Neural cell (in vitro differentiated cells): ENCODE measurements at regions not wholly inside any gene's neighbourhood (a gene's known extent, or its start where the extent isn't known, plus 50 kb on each side); places are given as distances from the start of the nearest gene placed in this dataset.

Experiments used
- H2AFZ ChIP-seq: fragments of 200-600, 300-800 bp; sonication (generic), shearing (Covaris generic); 2 replicates; pipeline ENCODE4 v1.6.0; 2014; ENCODE audit warnings: low read depth, mild to moderate bottlenecking, antibody characterized with exemption, low read length, moderate library complexity
- H3F3A ChIP-seq: fragments of 200-600 bp; shearing (Covaris generic); 2 replicates; pipeline ENCODE4 v1.6.1; 2016; ENCODE audit warnings: mild to moderate bottlenecking, moderate library complexity, mixed read lengths, antibody characterized with exemption, low read length; ENCODE audit not compliant: insufficient read depth, poor library complexity, severe bottlenecking
- H3K27ac ChIP-seq: fragments of 200-600, 300-800 bp; sonication (generic), shearing (Covaris generic); 2 replicates; pipeline ENCODE4 v1.5.1; 2014; ENCODE audit warnings: mild to moderate bottlenecking, low read length, moderate library complexity
- H3K27me3 ChIP-seq: fragments of 300-800, 200-600 bp; sonication (generic), shearing (Covaris generic); 2 replicates; pipeline ENCODE4 v1.6.0; 2014; ENCODE audit warnings: mild to moderate bottlenecking, low read depth, low read length, moderate library complexity; ENCODE audit not compliant: insufficient read depth
- H3K36me3 ChIP-seq: fragments of 300-800, 200-600 bp; sonication (generic), shearing (Covaris generic); 2 replicates; pipeline ENCODE4 v1.5.1; 2014; ENCODE audit warnings: mild to moderate bottlenecking, antibody characterized with exemption, low read length, moderate library complexity; ENCODE audit not compliant: insufficient read depth
- H3K4me2 ChIP-seq: fragments of 300-800, 200-600 bp; sonication (generic), shearing (Covaris generic); 2 replicates; pipeline ENCODE4 v1.6.0; 2014; ENCODE audit warnings: mild to moderate bottlenecking, low read length
- H3K4me3 ChIP-seq: fragments of 300-800, 200-600 bp; sonication (generic), shearing (Covaris generic); 2 replicates; pipeline ENCODE4 v1.5.1; 2014; ENCODE audit warnings: mild to moderate bottlenecking, low read length, moderate library complexity
- H3K79me2 ChIP-seq: fragments of 200-600 bp; shearing (Covaris generic); replicated peaks from 2 replicates; pipeline ENCODE4 v1.6.0; 2014; ENCODE audit warnings: mild to moderate bottlenecking, low read length, moderate library complexity; ENCODE audit not compliant: insufficient read depth
- H3K9ac ChIP-seq: fragments of 300-800, 200-600 bp; sonication (generic), shearing (Covaris generic); 2 replicates; pipeline ENCODE4 v1.6.1; 2016; ENCODE audit warnings: mild to moderate bottlenecking, low read length, mixed read lengths
- H3K9me2 ChIP-seq: fragments of 200-600 bp; shearing (Covaris generic); 2 replicates; pipeline ENCODE4 v1.6.1; 2016; ENCODE audit warnings: mild to moderate bottlenecking, low read length, mixed read lengths; ENCODE audit not compliant: insufficient read depth
- H3K9me3 ChIP-seq: fragments of 200-600, 300-800 bp; sonication (generic), shearing (Covaris generic); 2 replicates; pipeline ENCODE4 v1.6.1; 2016; ENCODE audit warnings: mild to moderate bottlenecking, mixed run types, low read length, moderate library complexity, mixed read lengths
- H4K20me1 ChIP-seq: fragments of 200-600 bp; shearing (Covaris generic); 2 replicates; pipeline ENCODE4 v1.6.1; 2016; ENCODE audit warnings: mild to moderate bottlenecking, mixed run types; ENCODE audit not compliant: insufficient read depth
- EP300 ChIP-seq: fragments of 450-650 bp; conservative IDR thresholded peaks from 2 replicates; pipeline ENCODE4 v1.6.1; 2014; ENCODE audit warnings: antibody characterized with exemption, mild to moderate bottlenecking, moderate library complexity; ENCODE audit not compliant: poor library complexity, severe bottlenecking
- EZH2 ChIP-seq: fragments of 200-600, 300-800 bp; shearing (Covaris generic), sonication (generic); IDR thresholded peaks from 2 replicates; pipeline ENCODE4 v1.6.1; 2014; ENCODE audit warnings: antibody characterized with exemption, low read length, borderline replicate concordance, mild to moderate bottlenecking; ENCODE audit not compliant: insufficient read depth, poor library complexity, severe bottlenecking
- MXI1 ChIP-seq: fragments of 450-650 bp; conservative IDR thresholded peaks from 2 replicates; pipeline ENCODE4 v1.6.1; 2014; ENCODE audit warnings: antibody characterized with exemption, mild to moderate bottlenecking; ENCODE audit not compliant: poor library complexity, severe bottlenecking
- POLR2AphosphoS5 ChIP-seq: IDR thresholded peaks from 2 replicates; pipeline ENCODE4 v1.6.1; 2012
- RAD21 ChIP-seq: fragments of 450-650 bp; conservative IDR thresholded peaks from 2 replicates; pipeline ENCODE4 v1.6.1; 2014; ENCODE audit warnings: antibody characterized with exemption, mild to moderate bottlenecking, moderate library complexity
- SMC3 ChIP-seq: fragments of 450-650 bp; conservative IDR thresholded peaks from 2 replicates; pipeline ENCODE4 v1.6.1; 2014; ENCODE audit warnings: antibody characterized with exemption, mild to moderate bottlenecking, moderate library complexity; ENCODE audit not compliant: poor library complexity
- TAF1 ChIP-seq: IDR thresholded peaks from 2 replicates; pipeline ENCODE4 v1.6.1; 2012; ENCODE audit warnings: low read depth
- TF ChIP-seq, protein P1 (sequence below): IDR thresholded peaks from 2 replicates; pipeline ENCODE4 v1.6.1; 2012; ENCODE audit warnings: borderline replicate concordance
- TF ChIP-seq, protein P2 (sequence below): fragments of 450-650 bp; IDR thresholded peaks from 2 replicates; pipeline ENCODE4 v1.5.1; 2014; ENCODE audit warnings: antibody characterized with exemption, mild to moderate bottlenecking, moderate library complexity; ENCODE audit not compliant: poor library complexity, severe bottlenecking

DNA sequence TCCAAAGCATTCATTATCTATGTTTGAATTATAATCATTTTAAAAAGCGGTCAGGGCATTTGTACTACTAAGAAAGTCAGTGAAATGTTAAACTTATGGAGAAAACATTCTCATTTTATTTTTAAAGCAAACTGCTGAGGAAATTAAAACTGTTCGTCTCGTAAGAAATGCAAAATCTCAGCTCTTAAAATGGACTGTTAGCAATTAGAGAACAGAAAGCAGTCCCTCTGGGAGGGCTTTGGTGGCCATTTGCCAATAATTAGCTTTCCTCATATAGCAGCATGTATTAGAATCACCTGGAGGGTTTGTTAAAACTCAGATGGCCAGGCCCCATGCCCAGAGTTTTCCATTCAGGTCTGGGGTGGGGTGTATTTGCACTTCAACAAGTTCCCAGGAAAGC, 120.7 kb upstream of the RASEF start:
- Histone ChIP-seq H3F3A (no peaks in the 10 kb centered on the region), H3K36me3 (no peaks in the 10 kb centered on the region), H3K4me3 (no peak overlapping the region), H2AFZ (no peak overlapping the region), H3K79me2 (no peaks in the 10 kb centered on the region), H3K4me2 (no peak overlapping the region), H3K9me3 (no peaks in the 10 kb centered on the region), H3K9ac (no peak overlapping the region), H3K27ac (no peak overlapping the region), H3K9me2 (no peaks in the 10 kb centered on the region), H4K20me1 (no peaks in the 10 kb centered on the region), H3K27me3 (no peaks in the 10 kb centered on the region)
- TF ChIP-seq RAD21 (no peak), POLR2AphosphoS5 (no peak), EP300 (no peak), TAF1 (no peak), EZH2 (no peak), MXI1 (no peak), SMC3 (no peak)
- TF ChIP-seq, protein P1, sequence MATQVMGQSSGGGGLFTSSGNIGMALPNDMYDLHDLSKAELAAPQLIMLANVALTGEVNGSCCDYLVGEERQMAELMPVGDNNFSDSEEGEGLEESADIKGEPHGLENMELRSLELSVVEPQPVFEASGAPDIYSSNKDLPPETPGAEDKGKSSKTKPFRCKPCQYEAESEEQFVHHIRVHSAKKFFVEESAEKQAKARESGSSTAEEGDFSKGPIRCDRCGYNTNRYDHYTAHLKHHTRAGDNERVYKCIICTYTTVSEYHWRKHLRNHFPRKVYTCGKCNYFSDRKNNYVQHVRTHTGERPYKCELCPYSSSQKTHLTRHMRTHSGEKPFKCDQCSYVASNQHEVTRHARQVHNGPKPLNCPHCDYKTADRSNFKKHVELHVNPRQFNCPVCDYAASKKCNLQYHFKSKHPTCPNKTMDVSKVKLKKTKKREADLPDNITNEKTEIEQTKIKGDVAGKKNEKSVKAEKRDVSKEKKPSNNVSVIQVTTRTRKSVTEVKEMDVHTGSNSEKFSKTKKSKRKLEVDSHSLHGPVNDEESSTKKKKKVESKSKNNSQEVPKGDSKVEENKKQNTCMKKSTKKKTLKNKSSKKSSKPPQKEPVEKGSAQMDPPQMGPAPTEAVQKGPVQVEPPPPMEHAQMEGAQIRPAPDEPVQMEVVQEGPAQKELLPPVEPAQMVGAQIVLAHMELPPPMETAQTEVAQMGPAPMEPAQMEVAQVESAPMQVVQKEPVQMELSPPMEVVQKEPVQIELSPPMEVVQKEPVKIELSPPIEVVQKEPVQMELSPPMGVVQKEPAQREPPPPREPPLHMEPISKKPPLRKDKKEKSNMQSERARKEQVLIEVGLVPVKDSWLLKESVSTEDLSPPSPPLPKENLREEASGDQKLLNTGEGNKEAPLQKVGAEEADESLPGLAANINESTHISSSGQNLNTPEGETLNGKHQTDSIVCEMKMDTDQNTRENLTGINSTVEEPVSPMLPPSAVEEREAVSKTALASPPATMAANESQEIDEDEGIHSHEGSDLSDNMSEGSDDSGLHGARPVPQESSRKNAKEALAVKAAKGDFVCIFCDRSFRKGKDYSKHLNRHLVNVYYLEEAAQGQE: no peak
- TF ChIP-seq, protein P2, sequence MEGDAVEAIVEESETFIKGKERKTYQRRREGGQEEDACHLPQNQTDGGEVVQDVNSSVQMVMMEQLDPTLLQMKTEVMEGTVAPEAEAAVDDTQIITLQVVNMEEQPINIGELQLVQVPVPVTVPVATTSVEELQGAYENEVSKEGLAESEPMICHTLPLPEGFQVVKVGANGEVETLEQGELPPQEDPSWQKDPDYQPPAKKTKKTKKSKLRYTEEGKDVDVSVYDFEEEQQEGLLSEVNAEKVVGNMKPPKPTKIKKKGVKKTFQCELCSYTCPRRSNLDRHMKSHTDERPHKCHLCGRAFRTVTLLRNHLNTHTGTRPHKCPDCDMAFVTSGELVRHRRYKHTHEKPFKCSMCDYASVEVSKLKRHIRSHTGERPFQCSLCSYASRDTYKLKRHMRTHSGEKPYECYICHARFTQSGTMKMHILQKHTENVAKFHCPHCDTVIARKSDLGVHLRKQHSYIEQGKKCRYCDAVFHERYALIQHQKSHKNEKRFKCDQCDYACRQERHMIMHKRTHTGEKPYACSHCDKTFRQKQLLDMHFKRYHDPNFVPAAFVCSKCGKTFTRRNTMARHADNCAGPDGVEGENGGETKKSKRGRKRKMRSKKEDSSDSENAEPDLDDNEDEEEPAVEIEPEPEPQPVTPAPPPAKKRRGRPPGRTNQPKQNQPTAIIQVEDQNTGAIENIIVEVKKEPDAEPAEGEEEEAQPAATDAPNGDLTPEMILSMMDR: no peak

DNA sequence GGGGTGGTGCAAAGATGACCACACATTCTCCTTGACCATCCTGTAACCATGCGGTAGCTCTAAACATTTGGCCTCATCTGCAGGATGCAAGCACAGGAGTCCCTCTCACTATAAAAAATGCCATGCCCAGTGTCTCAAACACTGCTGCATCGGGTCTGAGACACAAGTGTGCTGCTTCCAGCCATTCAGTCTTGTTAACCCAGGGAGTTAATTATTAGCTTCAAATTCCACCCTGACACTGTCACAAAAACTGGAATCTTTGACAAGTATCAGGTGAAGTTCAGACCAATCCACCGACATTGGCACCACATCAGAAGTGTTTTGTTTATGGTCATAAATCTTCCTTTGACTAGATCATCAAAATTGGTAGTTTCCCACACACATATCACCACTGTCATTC, 119.1 kb upstream of the RASEF start:
- TF ChIP-seq POLR2AphosphoS5 (no peak), RAD21 (no peak), MXI1 (no peak), SMC3 (no peak), TAF1 (no peak), EZH2 (no peak), EP300 (no peak)
- TF ChIP-seq, protein P2: no peak
- TF ChIP-seq, protein P1: no peak
- no peaks in the 10 kb centered on the region for H3F3A ChIP-seq

More for the DNA sequence above, 119.1 kb upstream of the RASEF start:
- H3K4me2 ChIP-seq: no peak overlapping the region
- no peaks in the 10 kb centered on the region for H3K79me2 ChIP-seq
- no peaks in the 10 kb centered on the region for H3K9me3 ChIP-seq
- no peak overlapping the region for H2AFZ ChIP-seq
- no peaks in the 10 kb centered on the region for H4K20me1 ChIP-seq
- H3K36me3 ChIP-seq: no peaks in the 10 kb centered on the region
- no peak overlapping the region for H3K4me3 ChIP-seq
- H3K9me2 ChIP-seq: no peaks in the 10 kb centered on the region
- H3K27ac ChIP-seq: no peak overlapping the region
- no peaks in the 10 kb centered on the region for H3K27me3 ChIP-seq
- H3K9ac ChIP-seq: no peak overlapping the region
